ENCODE measurements at regions not wholly inside any gene's neighbourhood (a gene's known extent, or its start where the extent isn't known, plus 50 kb on each side); places are given as distances from the start of the nearest gene placed in this dataset.

GRCh38 chr2:71832388-71832787 is 315.3 kb downstream of the CYP26B1 start:
- no peak for FAIRE-seq

GRCh38 chr2:71831193-71831577 is 316.5 kb downstream of the CYP26B1 start:
- FAIRE-seq = no peak

GRCh38 chr2:71830497-71831192 is 317.0 kb downstream of the CYP26B1 start:
- FAIRE-seq = no peak

GRCh38 chr2:71829008-71829407 is 318.7 kb downstream of the CYP26B1 start:
- no peak for FAIRE-seq

- no peak for FAIRE-seq
Measured at GRCh38 chr2:71827973-71828372, 319.7 kb downstream of the CYP26B1 start.

GRCh38 chr2:71827524-71827901 is 320.1 kb downstream of the CYP26B1 start:
- no peak for FAIRE-seq

GRCh38 chr2:71826826-71827523 is 320.7 kb downstream of the CYP26B1 start:
- no peak for FAIRE-seq

- FAIRE-seq = no peak
Measured at GRCh38 chr2:71826299-71826698, 321.4 kb downstream of the CYP26B1 start.

GRCh38 chr2:71824436-71824835 is 323.2 kb downstream of the CYP26B1 start:
- no peak for FAIRE-seq

GRCh38 chr2:71823526-71823925 is 324.1 kb downstream of the CYP26B1 start:
- FAIRE-seq = no peak

GRCh38 chr2:71822463-71822862 is 325.2 kb downstream of the CYP26B1 start:
- FAIRE-seq = no peak

GRCh38 chr2:71821856-71822255 is 325.8 kb downstream of the CYP26B1 start:
- no peak for FAIRE-seq

GRCh38 chr2:71816815-71817214 is 330.8 kb downstream of the CYP26B1 start:
- no peak for FAIRE-seq

GRCh38 chr2:71815701-71816474 is 331.8 kb downstream of the CYP26B1 start:
- FAIRE-seq = no peak

- FAIRE-seq = no peak
Measured at GRCh38 chr2:71814885-71815284, 332.8 kb downstream of the CYP26B1 start.

- FAIRE-seq = no peak
Measured at GRCh38 chr2:71813807-71814470, 333.7 kb downstream of the CYP26B1 start.

GRCh38 chr2:71813315-71813714 is 334.3 kb downstream of the CYP26B1 start:
- no peak for FAIRE-seq

GRCh38 chr2:71812736-71813135 is 334.9 kb downstream of the CYP26B1 start:
- no peak for FAIRE-seq

- no peak for FAIRE-seq
Measured at GRCh38 chr2:71811726-71812125, 335.9 kb downstream of the CYP26B1 start.

- no peak for FAIRE-seq
Measured at GRCh38 chr2:71811157-71811556, 336.5 kb downstream of the CYP26B1 start.

GRCh38 chr2:71807581-71808451 is 339.8 kb downstream of the CYP26B1 start:
- no peak for FAIRE-seq

GRCh38 chr2:71806432-71806831 is 341.2 kb downstream of the CYP26B1 start:
- no peak for FAIRE-seq

Measured in G401.6 (cell line).